ENCODE measurements at regions not wholly inside any gene's neighbourhood (a gene's known extent, or its start where the extent isn't known, plus 50 kb on each side); places are given as distances from the start of the nearest gene placed in this dataset.

DNA sequence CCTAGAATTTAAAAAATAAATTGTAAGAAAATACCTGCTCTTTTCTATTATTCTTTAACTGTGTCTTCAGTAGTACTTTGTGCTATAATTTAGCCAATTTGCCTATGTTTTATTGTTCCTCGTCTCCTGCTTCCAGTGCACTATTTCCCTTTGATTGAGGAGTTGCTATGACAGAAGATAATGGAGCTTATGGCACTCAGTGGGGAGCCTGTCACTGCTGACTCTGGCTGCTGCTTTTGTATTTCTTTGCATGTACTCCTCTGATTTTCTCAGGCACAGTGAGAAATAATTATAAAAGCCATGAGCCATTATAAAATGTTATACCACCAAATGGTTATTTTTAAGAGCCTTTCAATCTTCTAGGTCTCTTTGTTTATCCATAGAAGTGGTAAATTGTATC, 1310.8 kb upstream of the SLC39A10 start:
- Mint-ChIP-seq H3K4me3 (ENCODE audit: unreplicated experiment) (no peak overlapping the region), H3K27me3 (ENCODE audit: insufficient read depth, unreplicated experiment) (no peaks in the 10 kb centered on the region), H3K36me3 (ENCODE audit: insufficient read depth, unreplicated experiment) (no peaks in the 10 kb centered on the region), H3K4me1 (ENCODE audit: insufficient read depth, unreplicated experiment) (peaks cover 13% of the 10 kb centered on the region), H3K9me3 (ENCODE audit: unreplicated experiment) (no peaks in the 10 kb centered on the region), H3K27ac (ENCODE audit: low read depth, unreplicated experiment) (no peak overlapping the region)
- intact Hi-C loops (cut with micrococcal nuclease), result no loop called here
- no TSS peak for BruUV-seq (replicated peaks)
- TF ChIP-seq CTCF (IDR thresholded peaks at IDR 0.05; ENCODE audit: unreplicated experiment), result no peak
- ChIA-PET POLR2A (no interaction called here), CTCF (no interaction called here)
- no peak for DNase-seq (ENCODE audit: unreplicated experiment)

DNA sequence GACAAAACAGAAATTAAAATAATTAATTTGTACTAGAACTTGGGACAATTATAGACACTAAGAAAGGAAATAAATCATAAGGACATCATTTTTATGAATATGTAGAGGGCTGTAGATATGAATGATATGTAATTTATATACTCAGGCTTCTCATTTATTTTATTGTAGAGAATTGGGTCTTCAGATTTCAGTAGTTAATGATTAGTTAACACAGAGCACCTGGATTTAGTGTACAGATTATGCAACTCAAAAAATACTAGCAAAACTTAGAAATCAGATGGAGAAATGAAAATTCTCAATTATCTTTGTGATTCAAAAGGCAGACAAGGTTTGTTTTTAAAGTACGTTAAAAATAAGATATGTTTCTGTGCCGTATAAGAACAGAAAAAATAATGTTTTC, 1311.7 kb upstream of the SLC39A10 start:
- Mint-ChIP-seq H3K4me3 (ENCODE audit: unreplicated experiment) (no peak overlapping the region), H3K36me3 (ENCODE audit: insufficient read depth, unreplicated experiment) (no peaks in the 10 kb centered on the region), H3K9me3 (ENCODE audit: unreplicated experiment) (no peaks in the 10 kb centered on the region), H3K27ac (ENCODE audit: low read depth, unreplicated experiment) (no peak overlapping the region), H3K4me1 (ENCODE audit: insufficient read depth, unreplicated experiment) (peaks cover 13% of the 10 kb centered on the region), H3K27me3 (ENCODE audit: insufficient read depth, unreplicated experiment) (no peaks in the 10 kb centered on the region)
- BruUV-seq (replicated peaks), result no TSS peak
- ChIA-PET CTCF (interaction anchor here (0.6 kb wide), 1 partner anchor 303 kb away, joined by 3 read pairs; no protein-coding TSS in a partner anchor), POLR2A (no interaction called here)
- no peak for TF ChIP-seq CTCF (IDR thresholded peaks at IDR 0.05; ENCODE audit: unreplicated experiment)
- no peak for DNase-seq (ENCODE audit: unreplicated experiment)
- intact Hi-C loops (cut with micrococcal nuclease), result no loop called here

- Mint-ChIP-seq H3K27ac (ENCODE audit: low read depth, unreplicated experiment) (peak overlapping the region; percentile 95), H3K4me3 (ENCODE audit: unreplicated experiment) (no peak overlapping the region), H3K36me3 (ENCODE audit: insufficient read depth, unreplicated experiment) (no peaks in the 10 kb centered on the region), H3K4me1 (ENCODE audit: insufficient read depth, unreplicated experiment) (peaks cover 13% of the 10 kb centered on the region), H3K9me3 (ENCODE audit: unreplicated experiment) (no peaks in the 10 kb centered on the region), H3K27me3 (ENCODE audit: insufficient read depth, unreplicated experiment) (no peaks in the 10 kb centered on the region)
- CTCF ChIA-PET, result interaction anchor here (0.6 kb wide), 1 partner anchor 10 kb away, joined by 3 read pairs; no protein-coding TSS in a partner anchor
- BruUV-seq (replicated peaks), result no TSS peak
- TF ChIP-seq CTCF (IDR thresholded peaks at IDR 0.05; ENCODE audit: unreplicated experiment), result no peak
- POLR2A ChIA-PET, result interaction anchor here (0.6 kb wide), 1 partner anchor 1237 kb away, joined by 3 read pairs; no protein-coding TSS in a partner anchor
- intact Hi-C loops (cut with micrococcal nuclease), result no loop called here
- no peak for DNase-seq (ENCODE audit: unreplicated experiment)
Measured at GRCh38 chr2:194343167-194343566, 1313.9 kb upstream of the SLC39A10 start.

GRCh38 chr2:194332799-194333490, 1324.1 kb upstream of the SLC39A10 start:
- ChIA-PET POLR2A (no interaction called here), CTCF (interaction anchor here (0.9 to 1.0 kb wide), 2 partner anchors 11 to 369 kb away, joined by 3 to 5 read pairs; no protein-coding TSS in a partner anchor)
- no peaks in the 10 kb centered on the region for H3K27me3 Mint-ChIP-seq (ENCODE audit: insufficient read depth, unreplicated experiment)
- no peak overlapping the region for H3K27ac Mint-ChIP-seq (ENCODE audit: low read depth, unreplicated experiment)
- H3K4me1 Mint-ChIP-seq (ENCODE audit: insufficient read depth, unreplicated experiment), result no peaks in the 10 kb centered on the region
- DNase-seq (ENCODE audit: unreplicated experiment), result no peak
- no peaks in the 10 kb centered on the region for H3K9me3 Mint-ChIP-seq (ENCODE audit: unreplicated experiment)
- no peaks in the 10 kb centered on the region for H3K36me3 Mint-ChIP-seq (ENCODE audit: insufficient read depth, unreplicated experiment)
- no TSS peak for BruUV-seq (replicated peaks)
- TF ChIP-seq CTCF (IDR thresholded peaks at IDR 0.05; ENCODE audit: unreplicated experiment), result no peak
- intact Hi-C loops (cut with micrococcal nuclease), result no loop called here
- no peak overlapping the region for H3K4me3 Mint-ChIP-seq (ENCODE audit: unreplicated experiment)
